GM21619 (cell line): ENCODE measurements at regions not wholly inside any gene's neighbourhood (a gene's known extent, or its start where the extent isn't known, plus 50 kb on each side); places are given as distances from the start of the nearest gene placed in this dataset.

Experiments used
- ATAC-seq: cut with Tn5 transposase; IDR thresholded peaks from one replicate; pipeline ENCODE4 v1.9.1; 2021; ENCODE audit not compliant: unreplicated experiment

GRCh38 chr3:30166535-30166934, 439.9 kb upstream of the TGFBR2 start:
- ATAC-seq: no peak

DNA sequence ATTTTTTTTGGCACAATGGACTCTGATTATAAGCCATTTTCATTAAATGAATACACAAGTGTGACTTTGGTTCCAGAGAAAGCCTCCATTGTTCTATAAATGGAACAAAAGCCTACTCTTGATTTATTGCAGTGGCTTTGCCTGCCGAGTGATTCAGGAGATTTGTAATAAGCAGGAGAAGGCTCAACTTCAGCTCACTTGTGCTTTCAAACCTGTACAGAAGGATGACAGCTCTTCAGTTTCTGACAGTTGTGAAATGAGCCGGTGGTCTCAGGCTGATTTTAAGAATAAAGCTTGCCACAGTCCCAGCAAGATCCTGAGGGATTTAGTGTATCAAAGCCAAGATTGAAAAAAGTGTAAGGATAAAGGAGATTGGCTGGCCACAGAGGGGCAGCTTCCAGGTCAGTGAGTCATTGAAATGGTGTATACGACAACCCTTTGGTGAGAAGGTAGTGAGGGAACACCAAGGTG, 438.8 kb upstream of the TGFBR2 start:
- no peak for ATAC-seq

- no peak for ATAC-seq
Measured at GRCh38 chr3:30169487-30169886, 436.9 kb upstream of the TGFBR2 start.

- ATAC-seq: no peak
Measured at GRCh38 chr3:30170681-30171438, 435.5 kb upstream of the TGFBR2 start.

- no peak for ATAC-seq
Measured at GRCh38 chr3:30174357-30174756, 432.0 kb upstream of the TGFBR2 start.

DNA sequence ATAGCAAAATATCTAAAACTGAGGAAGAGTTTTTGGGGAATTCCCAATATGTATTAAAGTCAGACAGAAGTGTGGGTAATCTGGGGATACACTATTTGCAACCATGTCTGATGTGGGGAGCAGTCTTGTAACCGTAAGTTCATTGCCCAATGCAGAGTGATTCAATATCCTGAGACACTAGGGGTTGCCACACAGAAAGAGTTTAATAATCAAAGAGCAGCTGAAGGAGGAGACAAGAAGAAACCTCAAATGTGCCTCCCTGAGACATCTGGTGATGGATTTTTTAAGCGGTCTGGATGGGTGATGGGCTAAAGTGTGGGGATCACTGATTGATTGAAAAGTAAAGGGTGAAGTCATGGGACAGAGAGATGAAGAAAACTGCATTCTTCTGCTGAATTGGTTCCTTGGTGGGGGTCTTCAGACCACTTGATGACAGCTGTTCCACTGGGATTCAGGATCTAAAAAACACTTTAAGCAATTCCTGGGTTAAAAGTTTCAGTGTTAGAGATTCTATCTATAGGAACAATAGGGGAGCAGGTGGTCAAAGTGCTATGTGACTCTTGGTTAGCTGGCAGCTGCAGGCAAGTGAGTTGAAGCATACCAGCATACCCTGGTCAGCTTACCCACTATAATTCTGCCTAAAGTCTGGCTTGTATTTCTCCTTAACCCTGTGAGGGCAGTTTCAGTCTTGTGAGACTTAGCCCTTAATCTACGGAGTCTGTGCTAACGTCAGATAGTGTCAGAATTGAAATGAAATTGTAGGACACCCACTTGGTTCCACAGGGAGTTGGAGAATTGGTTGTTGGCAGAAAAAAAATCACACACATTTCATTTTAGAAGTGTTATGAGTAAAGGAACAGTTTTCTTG, 425.9 kb upstream of the TGFBR2 start:
- no peak for ATAC-seq

DNA sequence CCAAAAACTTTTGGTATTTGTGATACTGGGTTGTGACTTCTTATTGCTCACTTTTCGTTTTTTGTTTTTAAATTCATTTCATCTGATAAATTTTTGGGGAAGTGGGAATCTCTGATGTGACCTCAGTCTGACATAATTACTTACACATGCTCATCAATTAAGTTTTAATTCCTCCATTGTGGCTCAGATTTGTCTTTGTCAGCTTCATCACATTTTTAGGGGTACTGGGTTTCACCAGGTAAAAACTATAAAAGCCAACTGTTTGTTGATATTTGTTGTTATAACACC, 425.3 kb upstream of the TGFBR2 start:
- ATAC-seq: no peak

DNA sequence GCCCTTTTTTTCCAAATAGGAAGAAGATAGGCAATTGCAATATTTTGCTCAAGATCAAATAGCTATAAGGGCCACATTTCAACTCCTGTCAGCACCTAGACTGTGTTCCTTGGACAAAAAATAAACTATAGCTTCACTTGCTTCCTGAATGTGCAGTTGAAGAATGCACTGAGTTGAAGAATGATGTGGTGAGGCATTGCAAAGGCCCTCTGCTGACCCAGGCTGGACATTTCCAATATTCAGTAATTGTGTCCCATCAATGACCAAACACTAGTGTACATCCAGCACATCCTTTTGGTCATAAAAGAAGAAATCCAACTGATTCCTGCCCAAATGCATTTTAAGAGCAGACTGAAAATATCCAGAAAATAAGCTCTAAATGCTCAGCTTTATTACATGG, 424.8 kb upstream of the TGFBR2 start:
- no peak for ATAC-seq

DNA sequence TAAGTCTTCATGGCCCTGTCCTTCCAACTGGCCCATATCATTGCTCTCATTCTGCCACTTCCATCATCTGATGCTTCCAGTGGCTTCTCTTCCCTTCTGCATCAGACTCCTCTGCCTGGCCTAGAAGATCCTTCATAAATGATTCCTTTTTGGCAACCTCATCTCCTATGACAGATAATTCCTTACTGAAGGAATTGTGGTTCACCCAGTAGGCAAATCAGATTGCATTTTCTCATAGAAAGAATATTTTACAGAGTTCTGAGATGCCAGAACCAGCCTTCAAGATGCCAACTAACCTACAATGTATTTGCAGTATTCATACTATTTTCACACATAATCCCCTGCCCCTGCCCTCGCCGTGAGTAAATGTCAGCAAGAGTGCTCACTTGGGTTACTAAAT, 423.0 kb upstream of the TGFBR2 start:
- ATAC-seq: no peak

DNA sequence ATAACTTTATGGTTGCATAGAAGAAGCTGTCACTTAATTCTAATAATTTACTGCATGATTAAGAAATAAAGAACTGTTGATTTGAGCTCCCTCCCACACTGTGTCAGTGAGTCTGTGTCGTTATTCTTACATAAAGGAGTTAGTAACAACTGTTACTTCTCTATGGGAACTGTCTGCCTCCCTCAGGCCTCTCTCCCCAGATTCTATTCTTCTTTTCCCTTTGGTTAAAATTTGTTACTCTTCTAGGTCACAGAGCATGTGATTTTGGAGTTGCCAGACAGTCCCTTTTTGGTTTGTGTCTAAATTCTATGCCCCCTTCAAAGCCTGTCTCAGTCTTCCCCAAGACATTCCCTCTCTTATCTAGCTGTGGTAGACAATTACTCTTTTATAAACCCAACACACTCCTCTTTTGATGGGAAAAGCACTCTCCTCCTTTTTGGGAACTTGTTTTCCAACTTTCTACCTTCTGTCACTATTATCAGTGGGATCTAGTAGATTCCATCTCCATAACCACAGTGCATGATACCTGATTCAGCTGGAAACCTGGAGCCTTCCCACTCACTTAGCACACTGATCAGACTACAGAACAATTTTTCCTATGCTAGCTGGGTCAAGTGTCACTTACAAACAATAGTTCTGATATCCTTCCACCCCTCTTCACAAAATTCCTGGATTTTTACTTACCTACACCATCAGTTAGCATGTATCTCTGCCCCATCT, 422.1 kb upstream of the TGFBR2 start:
- ATAC-seq: no peak

GRCh38 chr3:30185872-30186271, 420.5 kb upstream of the TGFBR2 start:
- no peak for ATAC-seq

DNA sequence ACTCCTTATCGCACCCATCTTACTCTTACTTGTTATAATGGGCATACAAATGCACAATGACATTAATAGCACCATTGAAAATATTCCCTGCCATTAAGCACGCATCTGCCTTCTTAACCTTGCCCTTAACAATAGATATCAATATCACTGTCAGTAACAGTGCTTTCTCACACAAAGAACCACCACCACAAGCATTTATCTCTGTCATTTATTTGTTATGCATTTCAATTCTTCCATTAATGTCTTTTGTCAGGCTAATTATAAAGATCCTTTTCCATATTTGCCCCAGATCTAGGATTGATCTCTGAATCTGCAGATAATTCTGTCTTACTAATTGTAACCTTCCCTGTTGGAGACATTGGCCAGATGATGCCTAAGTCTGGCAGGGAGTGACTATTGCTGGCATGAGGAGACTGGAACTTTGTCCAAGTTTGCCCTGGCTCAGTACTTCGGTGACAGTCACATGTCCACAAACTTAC, 419.6 kb upstream of the TGFBR2 start:
- no peak for ATAC-seq

DNA sequence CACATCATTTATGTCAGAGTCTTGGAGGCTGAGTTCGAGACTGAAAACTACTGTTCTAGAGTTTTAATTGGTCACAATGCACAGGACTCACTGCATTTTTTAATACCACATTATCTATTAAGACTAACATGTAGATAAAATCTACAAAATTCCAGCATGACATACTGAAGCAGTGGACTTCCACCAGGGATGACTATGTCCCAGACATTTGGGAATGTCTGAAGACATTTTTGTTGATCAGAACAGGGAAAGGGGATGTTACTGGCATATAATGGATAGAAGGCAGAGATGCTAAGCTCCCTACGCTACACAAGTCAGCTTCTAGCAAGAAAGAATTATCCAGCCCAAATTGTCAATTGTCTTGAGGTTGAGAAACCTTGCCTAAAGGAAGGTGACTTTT, 419.0 kb upstream of the TGFBR2 start:
- no peak for ATAC-seq

DNA sequence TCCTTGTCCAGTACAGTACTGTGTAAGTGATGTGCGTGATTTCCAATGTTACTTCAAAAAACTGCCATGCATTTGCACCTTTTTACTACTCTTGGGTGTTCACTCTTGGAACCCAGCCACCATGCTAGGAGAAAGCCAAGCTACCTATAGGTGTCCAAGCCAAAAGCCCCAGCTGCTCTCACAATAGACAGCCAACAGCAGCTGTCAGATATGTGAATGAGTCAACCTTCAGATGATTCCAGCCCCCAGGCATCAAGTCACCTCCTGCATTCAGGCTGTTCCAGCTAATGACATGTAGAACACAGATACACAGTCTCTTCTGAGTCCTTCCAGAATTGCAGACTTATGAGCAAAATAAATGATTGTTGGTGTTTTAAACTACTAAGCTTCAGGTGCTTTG, 417.7 kb upstream of the TGFBR2 start:
- no peak for ATAC-seq

DNA sequence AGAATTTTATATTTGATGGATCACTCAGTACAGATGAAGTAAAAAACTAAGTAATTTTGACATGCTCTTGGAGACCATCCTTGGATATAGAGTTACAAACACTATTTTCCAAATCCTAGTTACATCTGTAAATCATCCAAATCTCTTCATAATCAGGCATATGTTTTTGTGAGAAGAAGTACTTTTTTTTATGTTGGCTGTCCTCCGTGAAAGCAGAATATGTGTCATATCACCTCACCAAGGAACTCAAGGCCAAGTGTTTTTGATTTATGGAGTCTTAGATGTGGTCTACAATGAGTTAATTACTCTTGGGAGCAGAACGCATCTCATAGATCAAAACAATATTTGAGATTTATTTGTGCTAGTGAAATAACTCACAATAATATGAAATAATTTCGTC, 416.5 kb upstream of the TGFBR2 start:
- no peak for ATAC-seq

GRCh38 chr3:30193625-30194044, 412.8 kb upstream of the TGFBR2 start:
- no peak for ATAC-seq

GRCh38 chr3:30195352-30195751, 411.0 kb upstream of the TGFBR2 start:
- no peak for ATAC-seq

DNA sequence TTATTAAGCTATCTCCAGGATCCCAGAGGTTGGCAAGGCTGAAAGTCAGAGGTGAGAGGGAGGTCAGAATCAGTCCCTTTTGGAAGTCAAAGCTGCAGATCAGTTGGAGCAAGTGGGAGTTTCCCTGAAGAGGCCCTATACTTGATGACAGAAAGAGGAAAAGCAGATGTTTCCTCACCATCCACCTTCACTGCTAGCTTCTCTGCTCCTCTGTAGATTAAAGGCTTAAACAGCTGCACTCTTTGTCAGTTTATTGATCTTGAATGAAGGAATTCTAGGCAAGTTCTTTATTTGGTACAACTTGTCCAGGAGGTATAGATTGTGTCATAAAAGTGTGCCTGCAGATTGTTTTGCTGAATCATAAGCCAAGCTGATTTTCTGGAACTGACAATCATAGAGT, 408.2 kb upstream of the TGFBR2 start:
- no peak for ATAC-seq

DNA sequence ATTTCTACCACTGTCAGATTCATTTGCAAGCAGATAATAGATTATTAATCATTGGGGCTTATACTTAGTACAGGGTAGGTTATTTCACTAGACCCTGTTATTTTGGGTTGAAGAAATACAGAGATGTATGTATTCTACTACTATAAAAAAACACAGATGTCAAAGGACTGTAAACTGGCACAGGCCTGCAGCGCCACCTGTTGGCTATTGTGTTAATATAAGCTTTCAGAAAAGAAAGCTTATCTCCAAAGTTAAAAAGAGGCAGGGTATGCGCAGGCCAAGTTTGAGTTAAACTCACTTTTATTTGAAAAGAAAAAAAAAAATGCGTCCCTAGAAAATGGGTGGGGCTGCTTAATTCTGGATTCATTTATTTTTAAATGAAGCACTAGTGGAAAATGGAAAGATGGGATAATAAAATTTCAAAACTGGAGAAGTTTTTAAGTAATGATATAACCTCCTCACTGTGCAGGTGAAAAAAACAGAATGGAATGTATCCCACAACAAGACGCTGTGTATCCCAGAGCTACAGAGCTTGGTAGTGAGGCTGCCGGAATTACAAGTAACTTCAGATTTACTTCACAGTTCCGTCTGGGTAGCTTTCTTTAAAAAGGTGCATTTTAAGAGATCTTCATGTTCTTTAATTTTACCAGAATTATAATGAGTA, 407.2 kb upstream of the TGFBR2 start:
- peak; percentile 81 for ATAC-seq

DNA sequence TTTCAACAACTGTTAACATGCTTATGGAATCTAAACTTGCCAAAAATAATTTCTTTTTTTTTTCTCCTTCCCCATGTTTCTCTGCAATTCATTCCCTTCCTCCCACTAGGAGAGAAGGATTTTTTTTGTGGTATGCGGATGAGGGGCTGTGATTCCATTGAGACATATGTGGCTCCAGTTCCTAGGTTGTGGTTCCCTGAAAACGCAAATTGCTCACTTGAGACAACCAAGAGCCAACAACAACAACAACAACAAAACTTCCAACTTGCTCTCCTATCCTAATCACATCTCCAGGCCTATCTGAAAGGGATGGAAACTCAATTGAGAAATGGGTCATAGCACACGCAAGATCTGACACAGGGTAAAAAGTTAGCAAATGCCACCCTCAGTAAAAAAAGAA, 406.5 kb upstream of the TGFBR2 start:
- no peak for ATAC-seq

DNA sequence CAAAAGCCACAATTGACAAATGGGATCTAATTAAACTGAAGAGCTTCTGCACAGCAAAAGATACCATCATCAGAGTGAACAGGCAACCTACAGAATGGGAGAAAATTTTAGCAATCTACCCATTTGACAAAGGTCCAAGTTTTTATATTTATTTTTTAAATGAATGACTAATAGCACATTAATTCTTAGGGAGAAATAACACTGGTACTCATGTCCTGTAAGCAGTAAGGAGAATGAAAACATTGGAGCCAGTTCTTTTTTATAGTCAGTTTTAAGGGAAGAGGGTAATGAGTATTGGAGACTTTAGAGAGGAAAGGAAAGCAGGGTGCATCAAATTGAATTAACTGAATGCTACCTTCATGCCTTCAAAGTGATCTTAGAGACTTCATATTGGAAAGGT, 404.7 kb upstream of the TGFBR2 start:
- no peak for ATAC-seq
